Stimulated activated naive CD8-positive, alpha-beta T cell treated with anti-CD3 and anti-CD28 coated beads, Interleukin-15, Interleukin-2, amounts not matched to agents 100 U/mL and 50 U/mL, for 24 hours (primary cell): ENCODE measurements at regions not wholly inside any gene's neighbourhood (a gene's known extent, or its start where the extent isn't known, plus 50 kb on each side); places are given as distances from the start of the nearest gene placed in this dataset.
"Not testable (repeated sequence)": the region's sequence is repeated elsewhere in the genome, so short reads cannot be mapped to it uniquely, and the experiment has no call there.

Experiments
- ATAC-seq: fragments of 150-1000 bp; cut with Tn5 transposase; one replicate; pipeline ENCODE4 v1.10.0; 2021
- DNase-seq: peaks from one replicate; pipeline ENCODE4 v3.0.0; 2021

- no peak for DNase-seq
- no peak for ATAC-seq
These were observed 1131.8 kb upstream of the TMPRSS15 start for GRCh38 chr21:19535356-19535755.

- DNase-seq, result no peak
- ATAC-seq, result no peak
These were observed 1133.5 kb upstream of the TMPRSS15 start for GRCh38 chr21:19537116-19537515.

DNA sequence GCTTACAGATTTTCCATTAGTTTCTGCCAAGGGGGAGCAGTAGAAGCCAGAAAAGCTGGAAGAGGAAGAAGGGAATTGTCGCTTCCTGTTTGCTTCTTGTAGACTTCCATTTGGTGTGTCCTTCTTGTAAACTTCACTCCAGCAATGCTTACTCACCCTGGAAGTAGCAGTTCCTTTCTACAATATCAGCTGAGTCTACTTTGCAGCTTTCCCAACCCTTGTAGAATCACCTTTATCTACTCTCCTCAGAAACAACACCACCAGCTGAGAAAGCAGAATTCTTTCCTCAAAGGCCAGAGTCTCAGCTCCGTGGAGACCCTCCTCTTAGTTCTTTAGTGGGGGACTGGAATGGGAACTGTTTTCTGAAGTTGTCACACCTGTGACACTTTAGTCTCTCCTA, 1136.7 kb upstream of the TMPRSS15 start:
- ATAC-seq, result no peak

DNA sequence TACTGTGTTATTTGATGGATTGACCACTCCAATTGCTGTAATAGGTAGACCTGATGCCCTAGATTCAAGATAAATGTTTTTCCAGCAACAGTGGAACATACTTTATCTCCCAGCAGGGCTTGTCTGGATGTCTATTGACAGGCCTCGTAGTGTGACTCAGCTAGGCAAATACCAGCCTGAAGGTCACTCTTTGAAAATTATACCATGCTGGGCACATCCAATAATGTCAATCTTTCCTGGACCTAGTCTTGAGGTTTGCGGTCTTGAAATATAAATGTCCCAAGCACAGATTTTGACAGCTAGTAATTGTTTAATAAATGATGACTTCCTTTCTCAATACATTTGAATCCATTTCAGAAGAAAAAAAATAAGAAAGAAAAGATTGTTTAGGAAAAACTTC, 1138.0 kb upstream of the TMPRSS15 start:
- DNase-seq, result no peak
- no peak for ATAC-seq

More for the DNA sequence above, 1136.7 kb upstream of the TMPRSS15 start:
- no peak for DNase-seq

GRCh38 chr21:19544493-19544892, 1140.9 kb upstream of the TMPRSS15 start:
- not testable (repeated sequence) for DNase-seq, ATAC-seq

- DNase-seq (no peak), ATAC-seq (no peak)
These were observed 1144.6 kb upstream of the TMPRSS15 start for GRCh38 chr21:19547951-19548840.

DNA sequence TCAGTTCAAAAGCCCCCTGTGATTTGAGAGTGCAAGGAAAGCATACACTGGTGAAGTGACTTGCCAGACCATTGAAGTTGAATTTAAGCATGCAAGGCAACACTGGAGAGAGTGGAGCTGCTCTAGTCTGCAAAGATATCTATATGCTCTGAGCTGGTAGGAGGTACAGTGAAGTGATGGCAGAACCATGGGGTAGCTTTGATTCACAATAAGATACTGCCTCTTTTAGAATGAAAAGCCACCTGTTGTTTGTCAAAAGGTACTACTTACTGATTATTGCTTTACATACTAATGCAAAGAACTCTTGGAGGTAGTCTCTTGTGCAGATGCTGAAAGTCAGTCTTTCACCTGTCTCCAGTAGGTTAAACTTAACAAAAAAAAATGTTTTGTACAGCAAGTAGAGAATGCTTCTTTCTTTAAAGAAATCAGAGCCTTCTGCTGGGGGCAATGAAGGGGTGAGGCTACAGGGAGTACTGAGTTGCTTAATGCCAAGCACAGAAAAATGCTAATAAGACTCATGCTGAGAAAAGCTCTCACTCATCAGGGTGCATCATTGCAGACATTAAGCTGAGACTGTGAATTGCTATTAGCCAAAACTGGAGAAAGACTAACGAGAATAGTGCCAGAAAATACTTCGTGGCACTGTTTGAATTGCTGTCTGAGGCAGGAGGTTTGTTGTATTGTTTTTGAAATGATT, 1150.5 kb upstream of the TMPRSS15 start:
- DNase-seq (no peak), ATAC-seq (no peak)

DNA sequence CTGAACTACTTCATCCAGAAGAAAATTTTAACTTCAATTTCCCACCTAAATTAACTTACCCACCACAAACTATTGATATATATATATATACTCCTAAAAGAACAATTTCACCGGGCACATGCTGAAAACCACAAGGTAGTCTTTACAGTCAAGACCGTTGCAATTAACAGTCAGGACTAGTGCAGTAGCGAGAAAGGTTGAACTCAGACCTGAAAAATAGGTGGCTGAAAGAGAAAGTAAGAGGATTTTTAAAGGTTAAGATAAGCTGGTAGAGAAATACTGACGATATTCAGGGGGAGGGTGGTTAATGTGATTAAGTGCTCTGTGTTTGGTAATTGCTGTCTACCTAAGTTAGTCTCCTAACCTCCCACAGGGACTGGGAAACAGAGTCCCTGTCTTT, 1153.5 kb upstream of the TMPRSS15 start:
- ATAC-seq, result no peak
- no peak for DNase-seq

DNA sequence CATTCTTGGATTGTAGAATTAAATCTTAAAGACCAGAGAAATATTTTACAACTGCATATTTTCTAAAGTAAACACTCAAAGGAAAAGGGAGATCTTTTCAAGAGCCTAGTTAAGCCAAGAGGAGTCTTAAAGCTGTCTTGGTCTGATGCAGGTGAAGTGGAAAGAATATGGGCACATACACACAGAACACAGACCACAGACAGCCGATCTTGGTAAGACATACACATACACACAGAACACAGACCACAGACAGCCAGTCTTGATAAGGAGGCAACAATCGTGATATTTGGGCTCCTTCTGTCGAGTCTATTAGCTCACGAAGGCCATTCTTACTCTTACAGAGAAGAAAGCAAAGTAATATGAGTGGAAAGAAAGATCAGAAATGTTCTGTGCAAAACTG, 1153.9 kb upstream of the TMPRSS15 start:
- DNase-seq (no peak), ATAC-seq (no peak)

- DNase-seq, result no peak
- no peak for ATAC-seq
These were observed 1162.0 kb upstream of the TMPRSS15 start for GRCh38 chr21:19565587-19565986.

GRCh38 chr21:19566975-19567374, 1163.4 kb upstream of the TMPRSS15 start:
- DNase-seq (no peak), ATAC-seq (no peak)

DNA sequence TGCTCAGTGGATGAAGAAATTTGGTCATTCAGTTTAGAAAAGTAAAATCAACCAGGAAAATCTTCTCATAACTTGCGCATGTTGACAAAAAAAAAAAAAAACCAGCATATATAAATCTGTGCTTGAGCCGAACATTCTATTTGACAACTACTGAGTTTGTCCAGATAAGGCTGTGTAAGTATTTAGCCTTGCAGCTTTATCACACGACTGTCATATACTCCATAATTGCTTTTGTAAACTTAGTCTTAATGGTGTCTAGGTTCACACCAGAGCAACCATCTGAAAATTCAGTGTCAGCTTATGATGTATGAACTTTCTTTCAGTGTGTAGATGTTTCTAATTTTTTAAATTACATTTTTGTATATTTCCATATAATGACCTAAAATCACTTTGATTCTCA, 1173.8 kb upstream of the TMPRSS15 start:
- DNase-seq, result no peak
- ATAC-seq, result no peak

DNA sequence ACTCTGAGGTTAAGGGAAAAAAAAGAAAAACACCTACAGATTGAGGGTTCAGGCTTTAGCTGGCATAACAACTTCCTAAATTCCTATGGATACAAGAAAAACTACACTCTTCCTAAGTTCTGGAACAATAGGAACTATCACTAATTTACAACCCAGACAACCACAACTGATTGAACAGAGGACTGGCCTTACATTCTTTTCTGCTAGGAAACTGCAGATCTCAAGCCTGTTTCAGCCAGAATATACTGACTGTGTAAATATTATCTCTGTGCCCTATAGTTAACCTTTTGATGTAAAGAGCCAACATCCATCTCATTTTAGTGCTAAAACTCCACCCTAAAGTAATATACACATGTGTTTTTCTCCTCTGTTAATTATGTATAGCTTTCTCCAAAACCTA, 1186.5 kb upstream of the TMPRSS15 start:
- ATAC-seq (no peak), DNase-seq (no peak)

GRCh38 chr21:19603011-19603593, 1199.5 kb upstream of the TMPRSS15 start:
- ATAC-seq (no peak), DNase-seq (no peak)

- DNase-seq (no peak), ATAC-seq (no peak)
These were observed 1204.6 kb upstream of the TMPRSS15 start for GRCh38 chr21:19608101-19608621.

DNA sequence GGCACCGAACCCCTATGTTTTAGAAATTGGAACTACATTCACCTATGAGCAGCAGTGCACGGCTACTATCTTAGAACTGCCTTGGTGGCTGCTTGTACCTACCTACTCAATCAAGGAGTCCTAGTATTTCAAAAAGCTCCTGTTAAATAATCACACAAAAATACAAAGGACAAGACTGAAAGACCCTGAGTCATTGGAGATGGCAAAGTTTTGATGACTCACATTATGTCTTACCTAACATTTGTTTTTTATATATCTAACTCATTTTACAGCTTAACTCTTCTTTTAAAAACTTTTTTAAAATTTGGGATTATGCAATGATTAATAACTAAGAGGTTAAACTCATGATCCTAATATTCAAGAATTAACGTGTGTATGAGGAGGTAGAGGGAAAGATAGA, 1206.0 kb upstream of the TMPRSS15 start:
- no peak for DNase-seq
- no peak for ATAC-seq

- ATAC-seq (no peak), DNase-seq (no peak)
These were observed 1218.4 kb upstream of the TMPRSS15 start for GRCh38 chr21:19621837-19622496.

DNA sequence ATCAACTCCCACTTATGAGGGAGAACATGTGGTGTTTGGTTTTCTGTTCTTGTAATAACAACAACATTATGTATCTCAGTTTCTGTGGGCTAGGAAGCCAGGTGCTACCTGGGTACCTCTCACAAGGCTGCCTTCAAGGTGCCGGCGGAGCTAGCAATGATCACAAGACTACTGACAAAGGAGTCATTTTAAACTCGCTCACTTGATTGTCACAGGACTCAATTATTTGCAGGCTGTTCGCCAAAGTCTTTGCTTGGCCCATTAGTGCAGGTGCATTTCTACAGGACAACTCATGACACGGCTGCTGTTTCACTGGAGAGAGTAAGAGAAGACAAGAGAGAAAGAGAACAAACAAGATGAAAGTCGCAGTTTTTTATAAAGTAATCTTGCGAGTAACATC, 1237.4 kb upstream of the TMPRSS15 start:
- no peak for DNase-seq
- ATAC-seq, result no peak

DNA sequence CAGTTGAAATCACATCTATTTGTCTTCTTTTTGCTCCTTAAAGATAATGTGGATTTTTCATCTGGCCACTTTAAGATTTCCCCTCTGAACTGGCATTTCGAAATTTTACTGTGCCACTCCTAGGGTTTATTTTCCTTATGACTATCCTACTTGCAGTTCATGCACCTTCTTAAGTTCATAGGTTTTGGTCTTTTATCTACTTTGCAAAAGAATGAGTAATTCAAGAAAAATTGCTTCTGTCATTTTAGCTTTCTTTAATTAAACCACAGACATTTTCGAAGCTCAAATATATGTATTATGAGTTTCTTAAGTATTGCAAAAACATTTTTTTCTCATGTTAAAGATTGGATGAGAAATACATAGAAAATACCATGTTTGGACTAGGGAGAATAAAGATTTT, 1244.8 kb upstream of the TMPRSS15 start:
- DNase-seq (no peak), ATAC-seq (no peak)

GRCh38 chr21:19683492-19683891, 1279.9 kb upstream of the TMPRSS15 start:
- DNase-seq, result no peak
- ATAC-seq, result no peak

- ATAC-seq (no peak), DNase-seq (no peak)
These were observed 1280.7 kb upstream of the TMPRSS15 start for GRCh38 chr21:19684328-19684727.

GRCh38 chr21:19692231-19692630, 1288.6 kb upstream of the TMPRSS15 start:
- ATAC-seq, result no peak
- no peak for DNase-seq
